ENCODE measurements at regions not wholly inside any gene's neighbourhood (a gene's known extent, or its start where the extent isn't known, plus 50 kb on each side); places are given as distances from the start of the nearest gene placed in this dataset.

DNA sequence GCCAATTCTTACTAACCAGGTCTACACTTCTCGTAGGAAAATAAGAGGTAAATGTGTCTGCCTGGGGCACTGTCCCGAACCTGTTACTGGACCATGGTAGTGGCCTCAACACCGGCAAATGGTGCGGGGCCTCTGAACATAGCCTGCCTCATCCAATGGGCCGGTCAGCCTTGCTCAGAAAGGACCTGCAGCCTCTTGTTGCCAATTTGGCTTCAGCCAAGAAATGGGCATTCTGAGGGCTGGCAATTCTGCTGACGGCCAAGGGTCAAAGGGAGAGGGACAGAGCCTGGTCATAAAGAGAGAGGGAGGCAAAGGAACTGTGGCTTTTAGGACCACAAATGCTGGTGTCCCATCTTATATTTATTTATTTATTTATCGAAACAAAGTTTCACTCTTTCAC, 69.5 kb upstream of the ATP6AP2 start:
- Histone ChIP-seq H3K27me3 (ENCODE audit: control insufficient read depth in 1 of 2, insufficient read depth in 2 of 2, low read length in 2 of 2) (no peaks in the 10 kb centered on the region), H3K9ac (ENCODE audit: insufficient read depth, low read depth, low read length) (no peak overlapping the region), H3K9me3 (ENCODE audit: low read length) (no peaks in the 10 kb centered on the region), H2AFZ (ENCODE audit: low read length) (no peak overlapping the region), H3K36me3 (replicated peaks in 1 of 2; ENCODE audit: control insufficient read depth in 1 of 2, insufficient read depth in 2 of 2, low read length in 2 of 2) (no peaks in the 10 kb centered on the region), H3K27ac (ENCODE audit: extremely low read length, insufficient read depth, low read length) (no peak overlapping the region), H3K4me2 (ENCODE audit: low read depth, low read length) (no peak overlapping the region), H4K20me1 (ENCODE audit: insufficient read depth, low read length) (no peaks in the 10 kb centered on the region), H3K4me3 (replicated peaks in 1 of 3; ENCODE audit: insufficient read depth in 1 of 3, low read depth in 2 of 3, low read length in 3 of 3) (no peak overlapping the region), H3K4me1 (ENCODE audit: insufficient read depth, low read length) (peaks cover 29% of the 10 kb centered on the region), H3K79me2 (ENCODE audit: insufficient read depth, low read length) (no peaks in the 10 kb centered on the region)
- FAIRE-seq (no peak), DNase-seq (ENCODE audit: low spot score) (no peak), ATAC-seq (no peak)
- BruUV-seq (replicated peaks): no TSS peak
- in situ Hi-C loops (cut with HindIII; ENCODE audit: extremely low pct_ligation_motif_present, low pct_unique_long_range_greater_than_20kb): no loop called here
- intact Hi-C loops (cut with micrococcal nuclease; ENCODE audit: unreplicated experiment): loop anchor here (5.0 kb wide), 1 partner anchor 1664 kb away; no protein-coding TSS in a partner anchor
- 100% methylated on average over 1 of the region's 7 CpGs for WGBS (ENCODE audit: low lambda C conversion rate)
- ChIA-PET POLR2A (no interaction called here), CTCF (ENCODE audit: low intra/inter-chr PET ratio, low total read pairs) (no interaction called here)
- TF ChIP-seq ZBTB7A (CRISPR knock-in tag; IDR thresholded peaks at IDR 0.05): no peak
- TF ChIP-seq ZFP36 (IDR thresholded peaks at IDR 0.05; ENCODE audit: borderline replicate concordance, low read depth, low read length, partially characterized antibody): no peak
- TF ChIP-seq SMC3 (IDR thresholded peaks at IDR 0.05; ENCODE audit: low read length): no peak
- TF ChIP-seq, protein P1, sequence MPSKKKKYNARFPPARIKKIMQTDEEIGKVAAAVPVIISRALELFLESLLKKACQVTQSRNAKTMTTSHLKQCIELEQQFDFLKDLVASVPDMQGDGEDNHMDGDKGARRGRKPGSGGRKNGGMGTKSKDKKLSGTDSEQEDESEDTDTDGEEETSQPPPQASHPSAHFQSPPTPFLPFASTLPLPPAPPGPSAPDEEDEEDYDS (CRISPR knock-in tag; IDR thresholded peaks at IDR 0.05): no peak
- no peak for TF ChIP-seq NFIB (CRISPR knock-in tag; IDR thresholded peaks at IDR 0.05; ENCODE audit: borderline replicate concordance)
- TF ChIP-seq JARID2 (CRISPR knock-in tag; IDR thresholded peaks at IDR 0.05; ENCODE audit: insufficient replicate concordance): no peak
- TF ChIP-seq, protein P2, sequence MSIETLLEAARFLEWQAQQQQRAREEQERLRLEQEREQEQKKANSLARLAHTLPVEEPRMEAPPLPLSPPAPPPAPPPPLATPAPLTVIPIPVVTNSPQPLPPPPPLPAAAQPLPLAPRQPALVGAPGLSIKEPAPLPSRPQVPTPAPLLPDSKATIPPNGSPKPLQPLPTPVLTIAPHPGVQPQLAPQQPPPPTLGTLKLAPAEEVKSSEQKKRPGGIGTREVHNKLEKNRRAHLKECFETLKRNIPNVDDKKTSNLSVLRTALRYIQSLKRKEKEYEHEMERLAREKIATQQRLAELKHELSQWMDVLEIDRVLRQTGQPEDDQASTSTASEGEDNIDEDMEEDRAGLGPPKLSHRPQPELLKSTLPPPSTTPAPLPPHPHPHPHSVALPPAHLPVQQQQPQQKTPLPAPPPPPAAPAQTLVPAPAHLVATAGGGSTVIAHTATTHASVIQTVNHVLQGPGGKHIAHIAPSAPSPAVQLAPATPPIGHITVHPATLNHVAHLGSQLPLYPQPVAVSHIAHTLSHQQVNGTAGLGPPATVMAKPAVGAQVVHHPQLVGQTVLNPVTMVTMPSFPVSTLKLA (IDR thresholded peaks at IDR 0.05): no peak
- no peak for TF ChIP-seq GATAD2A (CRISPR knock-in tag; IDR thresholded peaks at IDR 0.05)
- no peak for TF ChIP-seq ERF (CRISPR knock-in tag; IDR thresholded peaks at IDR 0.05)
- TF ChIP-seq, protein P3, sequence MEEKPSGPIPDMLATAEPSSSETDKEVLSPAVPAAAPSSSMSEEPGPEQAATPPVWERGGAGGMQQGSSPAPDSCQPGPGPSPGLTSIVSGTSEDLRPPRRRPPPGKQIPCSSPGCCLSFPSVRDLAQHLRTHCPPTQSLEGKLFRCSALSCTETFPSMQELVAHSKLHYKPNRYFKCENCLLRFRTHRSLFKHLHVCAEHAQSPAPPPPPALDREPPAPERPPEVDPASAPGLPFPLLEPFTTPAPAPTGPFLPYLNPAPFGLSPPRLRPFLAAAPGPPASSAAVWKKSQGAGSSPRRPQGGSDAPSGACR (CRISPR knock-in tag; IDR thresholded peaks at IDR 0.05): no peak
- no peak for TF ChIP-seq CBX5 (CRISPR knock-in tag; IDR thresholded peaks at IDR 0.05; ENCODE audit: borderline replicate concordance)
- TF ChIP-seq ATM (IDR thresholded peaks at IDR 0.05; ENCODE audit: borderline replicate concordance): no peak
- TF ChIP-seq MAFK (conservative IDR thresholded peaks at IDR 0.05 in 1 of 2, IDR thresholded peaks at IDR 0.05 in 1 of 2; ENCODE audit: low read length in 2 of 2): no peak
- TF ChIP-seq HIC2 (CRISPR knock-in tag; IDR thresholded peaks at IDR 0.05; ENCODE audit: low read depth): no peak
- no peak for TF ChIP-seq ZNF138 (CRISPR knock-in tag; IDR thresholded peaks at IDR 0.05; ENCODE audit: low read depth)
- TF ChIP-seq, protein P4, sequence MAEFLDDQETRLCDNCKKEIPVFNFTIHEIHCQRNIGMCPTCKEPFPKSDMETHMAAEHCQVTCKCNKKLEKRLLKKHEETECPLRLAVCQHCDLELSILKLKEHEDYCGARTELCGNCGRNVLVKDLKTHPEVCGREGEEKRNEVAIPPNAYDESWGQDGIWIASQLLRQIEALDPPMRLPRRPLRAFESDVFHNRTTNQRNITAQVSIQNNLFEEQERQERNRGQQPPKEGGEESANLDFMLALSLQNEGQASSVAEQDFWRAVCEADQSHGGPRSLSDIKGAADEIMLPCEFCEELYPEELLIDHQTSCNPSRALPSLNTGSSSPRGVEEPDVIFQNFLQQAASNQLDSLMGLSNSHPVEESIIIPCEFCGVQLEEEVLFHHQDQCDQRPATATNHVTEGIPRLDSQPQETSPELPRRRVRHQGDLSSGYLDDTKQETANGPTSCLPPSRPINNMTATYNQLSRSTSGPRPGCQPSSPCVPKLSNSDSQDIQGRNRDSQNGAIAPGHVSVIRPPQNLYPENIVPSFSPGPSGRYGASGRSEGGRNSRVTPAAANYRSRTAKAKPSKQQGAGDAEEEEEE (CRISPR knock-in tag; IDR thresholded peaks at IDR 0.05; ENCODE audit: borderline replicate concordance): no peak
- TF ChIP-seq MTA3 (CRISPR knock-in tag; IDR thresholded peaks at IDR 0.05): no peak
- TF ChIP-seq HMGA1 (CRISPR knock-in tag; conservative IDR thresholded peaks at IDR 0.05): no peak

All from HepG2 (cell line).